Stimulated activated CD8-positive, alpha-beta memory T cell treated with anti-CD3 and anti-CD28 coated beads, Interleukin-2, amount 100 ng/mL, for 48 hours (primary cell): ENCODE measurements at regions not wholly inside any gene's neighbourhood (a gene's known extent, or its start where the extent isn't known, plus 50 kb on each side); places are given as distances from the start of the nearest gene placed in this dataset.

Experiments
- DNase-seq, 2 donors: peaks; one replicate each; pipeline ENCODE4 v3.0.0-alpha.2; 2020; ENCODE audit warnings: low read depth in 2 of 2

DNA sequence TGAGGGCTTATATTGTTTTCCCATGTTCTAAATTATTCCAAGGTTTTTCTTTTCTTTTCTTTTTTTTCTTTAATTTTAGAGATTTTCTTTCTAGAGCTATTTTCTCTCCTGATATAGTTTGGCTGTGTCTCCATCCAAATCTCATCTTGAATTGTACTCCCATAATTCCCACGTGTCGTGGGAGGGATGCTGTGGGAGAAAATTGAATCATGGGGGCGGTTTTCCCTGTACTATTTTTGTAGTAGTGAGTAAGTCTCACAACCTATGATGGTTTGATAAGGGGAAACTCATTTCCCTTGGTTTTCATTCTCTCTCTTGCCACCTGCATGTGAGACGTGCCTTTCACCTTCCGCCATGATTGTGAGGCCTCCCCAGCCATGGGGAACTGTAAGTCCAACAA lies 1906.4 kb upstream of the PRR20A start:
- DNase-seq = no peak

- no peak for DNase-seq
Observed at GRCh38 chr13:55245005-55245644, 1895.6 kb upstream of the PRR20A start.

GRCh38 chr13:55255236-55255635 lies 1885.5 kb upstream of the PRR20A start:
- DNase-seq = no peak

DNA sequence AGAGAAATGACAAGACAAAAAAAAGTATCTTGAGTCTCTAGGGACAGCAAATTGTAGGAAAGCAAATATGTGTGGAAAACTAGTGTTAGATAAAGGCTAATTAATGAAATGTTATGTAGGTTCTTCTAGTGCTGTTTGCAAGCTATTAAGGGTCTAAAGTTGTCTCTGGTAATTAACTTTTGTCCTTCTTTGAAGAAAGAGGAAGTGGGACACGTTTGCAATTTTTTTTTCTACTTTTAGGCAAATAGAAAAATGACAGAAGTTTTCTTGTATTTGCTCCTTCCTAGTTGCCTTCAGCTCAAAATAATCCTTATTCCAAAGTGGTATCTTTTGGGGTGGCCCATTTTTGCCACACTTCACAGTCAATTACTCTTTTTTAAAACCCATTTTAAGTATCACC lies 1877.7 kb upstream of the PRR20A start:
- no peak for DNase-seq

GRCh38 chr13:55266644-55267043 lies 1874.1 kb upstream of the PRR20A start:
- no peak for DNase-seq

DNA sequence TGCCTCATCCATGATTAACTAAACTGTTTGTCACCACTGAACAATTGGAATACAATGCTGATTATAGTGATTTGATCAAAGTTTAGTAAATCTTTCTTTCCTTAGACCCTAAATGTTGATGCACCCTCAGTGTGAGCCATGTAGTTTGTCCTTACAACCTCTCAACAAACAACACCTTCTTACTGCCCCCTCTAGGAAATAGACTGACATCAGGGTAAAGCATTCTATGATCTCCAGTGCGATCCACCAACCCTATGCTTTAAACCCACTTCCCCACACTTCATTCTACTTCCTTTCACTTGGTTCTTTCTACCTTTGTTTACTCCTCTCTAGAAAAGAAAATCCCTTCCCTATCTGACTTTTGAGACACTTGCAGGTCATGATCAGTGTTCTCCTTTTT lies 1842.5 kb upstream of the PRR20A start:
- DNase-seq = no peak

DNA sequence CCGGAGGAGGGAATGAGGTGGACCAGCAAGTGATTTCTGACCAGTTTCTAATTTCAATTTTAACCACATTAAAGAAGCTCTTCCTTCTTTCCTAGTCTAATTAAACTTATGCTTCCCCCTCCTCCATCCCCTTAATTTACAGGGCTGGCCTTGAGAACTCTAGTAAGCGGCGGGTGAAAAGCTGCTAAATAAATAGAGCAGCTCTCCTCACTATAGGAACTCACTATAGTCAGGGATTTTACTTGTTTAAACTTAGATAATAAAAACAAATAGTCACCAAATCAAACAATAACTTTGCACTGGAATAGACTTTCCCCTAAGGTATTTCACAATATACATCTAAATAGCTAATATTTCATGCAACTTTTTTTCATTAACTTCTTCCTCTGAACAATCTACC lies 1838.2 kb upstream of the PRR20A start:
- DNase-seq = no peak

DNA sequence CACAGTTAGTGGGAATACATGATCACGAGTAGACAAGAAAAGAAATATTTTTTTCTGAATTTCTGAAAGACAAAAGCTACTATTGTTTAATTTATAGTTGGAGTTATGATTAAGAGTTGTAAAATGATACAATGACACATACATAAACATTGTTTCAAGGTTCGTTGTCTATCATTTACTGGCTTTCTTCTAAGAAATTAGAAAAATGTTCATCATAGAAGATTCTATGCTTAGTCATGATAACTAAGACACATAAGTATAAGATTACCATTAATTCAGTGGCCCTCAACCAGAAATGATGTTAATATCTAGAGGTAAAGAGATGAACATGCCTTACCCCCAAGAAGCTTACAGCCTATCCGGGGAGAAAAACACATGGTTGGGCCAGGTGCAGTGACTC lies 1832.8 kb upstream of the PRR20A start:
- no peak for DNase-seq

- DNase-seq = no peak
Observed at GRCh38 chr13:55341891-55342290, 1798.8 kb upstream of the PRR20A start.

DNA sequence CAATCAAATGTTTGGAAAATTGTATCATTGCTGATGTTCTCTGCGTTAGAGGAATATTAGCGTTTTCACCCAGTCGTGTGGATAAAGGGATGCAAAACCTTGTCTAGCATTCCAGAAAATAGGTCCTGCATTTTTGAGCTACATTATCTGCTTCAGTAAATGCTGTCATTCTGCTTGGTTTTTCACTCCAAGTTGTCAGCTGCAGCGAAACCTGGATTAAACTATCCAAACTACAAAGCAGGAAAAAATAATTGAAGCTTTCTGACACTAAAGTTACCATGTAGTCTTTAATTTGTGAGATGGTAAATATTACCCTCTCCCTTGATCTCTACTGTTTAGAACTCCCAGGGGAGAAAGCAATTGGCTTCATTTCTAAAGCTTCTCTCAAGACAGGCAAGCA lies 1795.5 kb upstream of the PRR20A start:
- no peak for DNase-seq

DNA sequence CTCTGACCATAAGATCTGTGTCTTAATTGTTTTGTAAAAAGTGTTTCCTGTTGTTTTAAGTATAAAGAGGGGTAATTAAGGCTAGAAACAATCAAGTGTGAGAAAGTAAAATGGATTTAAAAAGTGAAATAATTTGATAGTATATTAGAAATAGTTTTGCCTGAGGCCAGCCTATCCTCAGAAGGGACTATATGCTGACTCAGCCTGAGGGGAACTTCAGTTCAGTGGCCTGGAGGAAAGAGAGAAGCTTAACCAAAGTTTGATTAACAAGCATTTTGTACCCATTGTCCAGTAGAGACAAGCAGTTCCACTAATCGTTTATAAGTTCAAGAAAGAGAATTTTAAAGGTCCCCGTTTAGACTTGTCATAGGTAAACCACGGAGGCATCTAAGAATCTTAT lies 1793.2 kb upstream of the PRR20A start:
- DNase-seq = no peak

- DNase-seq = no peak
Observed at GRCh38 chr13:55359067-55359466, 1781.7 kb upstream of the PRR20A start.

GRCh38 chr13:55361141-55361540 lies 1779.6 kb upstream of the PRR20A start:
- no peak for DNase-seq

DNA sequence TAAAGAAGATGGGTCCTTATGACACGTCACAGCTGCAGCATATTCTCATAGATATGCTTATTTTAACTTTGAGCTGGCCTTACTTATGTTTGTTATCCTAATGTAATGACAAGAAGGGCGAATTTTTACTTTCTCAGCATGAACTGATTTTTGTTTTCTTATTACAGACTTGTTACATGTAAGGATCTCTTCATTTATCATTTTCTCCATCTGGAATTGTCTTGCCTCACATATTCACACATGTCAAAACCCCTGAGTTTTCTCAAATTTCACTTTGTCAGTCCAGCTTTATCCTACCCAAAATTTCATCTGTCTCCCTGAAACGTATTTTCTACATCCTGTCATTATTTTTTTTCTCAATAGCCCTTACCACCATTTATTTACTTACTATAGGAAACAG lies 1774.0 kb upstream of the PRR20A start:
- DNase-seq = no peak

- DNase-seq = no peak
Observed at GRCh38 chr13:55394470-55394869, 1746.2 kb upstream of the PRR20A start.

DNA sequence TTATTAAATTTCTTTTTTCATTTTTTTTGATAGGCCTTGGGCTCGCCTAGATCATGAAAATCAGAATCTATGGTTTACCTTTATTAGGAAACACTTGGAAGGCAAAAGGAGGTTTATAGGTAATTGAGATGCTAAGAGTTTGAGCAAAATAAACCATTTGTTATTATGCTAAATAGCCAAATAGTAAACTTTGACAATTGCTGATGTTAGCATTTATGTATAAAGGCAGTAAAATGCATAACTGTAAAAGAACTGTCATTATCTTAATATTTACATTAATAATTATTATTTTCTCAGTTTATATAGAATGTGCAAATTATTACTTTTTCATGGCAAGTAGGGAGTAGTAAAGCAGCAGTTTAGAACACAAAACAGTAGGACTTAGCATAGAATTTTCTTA lies 1737.8 kb upstream of the PRR20A start:
- DNase-seq = no peak

DNA sequence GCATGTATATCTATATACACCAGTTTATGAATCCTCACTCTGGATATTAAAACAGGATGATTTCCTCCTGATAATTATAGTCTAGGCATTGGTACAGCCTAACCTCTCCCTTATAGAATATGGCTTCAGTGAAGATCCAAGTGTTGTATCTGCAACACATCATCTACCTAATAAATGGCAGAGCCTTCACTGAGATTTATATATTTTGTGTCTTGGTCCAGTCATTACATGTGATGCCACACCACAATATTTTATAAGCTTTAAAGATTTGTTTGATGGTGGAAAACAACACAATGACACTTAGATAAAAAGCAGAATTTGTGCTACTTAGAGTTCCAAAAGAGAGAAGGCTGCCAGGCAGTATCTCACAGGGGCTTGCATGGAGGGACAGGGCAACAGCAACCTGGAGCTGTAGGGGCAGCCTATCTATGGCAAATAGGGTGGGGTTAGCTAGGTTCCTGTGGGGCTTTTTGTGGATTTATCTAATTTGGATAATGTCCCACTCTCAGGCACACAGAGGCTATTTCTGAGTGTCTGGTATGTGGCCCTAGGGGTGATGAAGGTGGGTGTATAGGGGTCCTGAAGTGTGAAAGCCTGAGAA lies 1736.7 kb upstream of the PRR20A start:
- no peak for DNase-seq

- no peak for DNase-seq
Observed at GRCh38 chr13:55410398-55411330, 1730.1 kb upstream of the PRR20A start.

GRCh38 chr13:55418095-55418494 lies 1722.6 kb upstream of the PRR20A start:
- no peak for DNase-seq

- DNase-seq = no peak
Observed at GRCh38 chr13:55432814-55433213, 1707.9 kb upstream of the PRR20A start.

- DNase-seq = no peak
Observed at GRCh38 chr13:55437162-55437561, 1703.6 kb upstream of the PRR20A start.

GRCh38 chr13:55439450-55439849 lies 1701.3 kb upstream of the PRR20A start:
- DNase-seq = no peak
